ENCODE measurements at regions not wholly inside any gene's neighbourhood (a gene's known extent, or its start where the extent isn't known, plus 50 kb on each side); places are given as distances from the start of the nearest gene placed in this dataset.

GRCh38 chr16:86891121-86891520 is 312.8 kb downstream of the FOXL1 start:
- TF ChIP-seq CTCF (IDR thresholded peaks at IDR 0.05) (no peak), POLR2A (IDR thresholded peaks at IDR 0.05) (no peak)
